ENCODE measurements at regions not wholly inside any gene's neighbourhood (a gene's known extent, or its start where the extent isn't known, plus 50 kb on each side); places are given as distances from the start of the nearest gene placed in this dataset.

DNA sequence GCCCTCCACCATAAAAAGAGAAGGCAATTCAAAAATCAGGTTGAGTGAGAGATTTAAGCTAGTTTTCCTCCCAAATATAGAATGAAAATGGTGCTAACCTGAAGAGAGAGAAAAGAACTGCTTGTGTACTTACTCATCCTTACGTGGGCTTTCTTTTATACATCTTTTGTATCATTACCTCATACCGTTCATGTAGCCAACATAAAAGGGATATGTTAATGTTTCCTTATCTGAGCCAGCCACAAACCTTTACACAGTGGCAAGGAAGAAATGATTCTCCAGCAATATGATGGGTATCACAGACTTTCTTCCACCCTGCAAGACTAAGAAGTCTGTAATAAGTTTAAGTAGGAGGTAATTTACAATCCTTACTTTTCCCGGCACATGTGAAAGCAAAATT lies 600.8 kb upstream of the ZNF385D start:
- BruUV-seq (replicated peaks), result no TSS peak
- H3K9me3 ChIP-seq (ENCODE audit: low read length), result no peaks in the 10 kb centered on the region
- no peak overlapping the region for H3K4me3 ChIP-seq (replicated peaks in 1 of 3; ENCODE audit: insufficient read depth in 1 of 3, low read depth in 2 of 3, low read length in 3 of 3)
- H4K20me1 ChIP-seq (ENCODE audit: insufficient read depth, low read length), result no peaks in the 10 kb centered on the region
- ATAC-seq (no peak), DNase-seq (ENCODE audit: low spot score) (no peak), FAIRE-seq (no peak)
- H2AFZ ChIP-seq (ENCODE audit: low read length), result no peak overlapping the region
- H3K4me1 ChIP-seq (ENCODE audit: insufficient read depth, low read length), result no peaks in the 10 kb centered on the region
- no peak overlapping the region for H3K9ac ChIP-seq (ENCODE audit: insufficient read depth, low read depth, low read length)
- no peak overlapping the region for H3K27ac ChIP-seq (ENCODE audit: extremely low read length, insufficient read depth, low read length)
- in situ Hi-C loops (cut with HindIII; ENCODE audit: extremely low pct_ligation_motif_present, low pct_unique_long_range_greater_than_20kb), result no loop called here
- POLR2A ChIA-PET, result no interaction called here
- intact Hi-C loops (cut with micrococcal nuclease; ENCODE audit: unreplicated experiment), result no loop called here
- H3K36me3 ChIP-seq (replicated peaks in 1 of 2; ENCODE audit: control insufficient read depth in 1 of 2, insufficient read depth in 2 of 2, low read length in 2 of 2), result no peaks in the 10 kb centered on the region
- 2% methylated on average over 3 of the region's 3 CpGs for WGBS (ENCODE audit: low lambda C conversion rate)
- no peak overlapping the region for H3K4me2 ChIP-seq (ENCODE audit: low read depth, low read length)
- no peaks in the 10 kb centered on the region for H3K27me3 ChIP-seq (ENCODE audit: control insufficient read depth in 1 of 2, insufficient read depth in 2 of 2, low read length in 2 of 2)
- H3K79me2 ChIP-seq (ENCODE audit: insufficient read depth, low read length), result no peaks in the 10 kb centered on the region
- CTCF ChIA-PET (ENCODE audit: low intra/inter-chr PET ratio, low total read pairs), result no interaction called here
- no peak for TF ChIP-seq ZNF121 (CRISPR knock-in tag; IDR thresholded peaks at IDR 0.05)
- TF ChIP-seq ZNF207 (IDR thresholded peaks at IDR 0.05; ENCODE audit: borderline replicate concordance), result no peak
- no peak for TF ChIP-seq BCL3 (CRISPR knock-in tag; IDR thresholded peaks at IDR 0.05)
- no peak for TF ChIP-seq ZNF646 (CRISPR knock-in tag; IDR thresholded peaks at IDR 0.05)
- no peak for TF ChIP-seq ZSCAN9 (CRISPR knock-in tag; IDR thresholded peaks at IDR 0.05; ENCODE audit: borderline replicate concordance)
- no peak for TF ChIP-seq HNRNPUL1 (IDR thresholded peaks at IDR 0.05; ENCODE audit: low read depth, low read length)
- no peak for TF ChIP-seq ZNF432 (CRISPR knock-in tag; IDR thresholded peaks at IDR 0.05; ENCODE audit: borderline replicate concordance)
- no peak for TF ChIP-seq ZNF709 (CRISPR knock-in tag; IDR thresholded peaks at IDR 0.05)
- TF ChIP-seq CAMTA2 (CRISPR knock-in tag; IDR thresholded peaks at IDR 0.05; ENCODE audit: borderline replicate concordance), result no peak
- TF ChIP-seq ZSCAN30 (CRISPR knock-in tag; IDR thresholded peaks at IDR 0.05), result no peak
- no peak for TF ChIP-seq ONECUT2 (CRISPR knock-in tag; IDR thresholded peaks at IDR 0.05)
- TF ChIP-seq ZNF142 (CRISPR knock-in tag; IDR thresholded peaks at IDR 0.05), result no peak
- no peak for TF ChIP-seq NKX3-1 (CRISPR knock-in tag; IDR thresholded peaks at IDR 0.05)

All from HepG2 (cell line).